OCI-LY7 (cell line): ENCODE measurements at regions not wholly inside any gene's neighbourhood (a gene's known extent, or its start where the extent isn't known, plus 50 kb on each side); places are given as distances from the start of the nearest gene placed in this dataset.

Experiments used
- BruUV-seq: library from RNA; stranded (reverse); fragments of 400-500 nt; replicated peaks from 2 replicates; lab custom pipeline; 2021; lab: Mats Ljungman, UMichigan
- CTCF ChIA-PET: fragments of 300-600 bp; sonication (Branson Sonifier 250); formaldehyde crosslinking; loops from one replicate; lab custom pipeline; 2022; ENCODE audit warnings: antibody characterized with exemption; ENCODE audit not compliant: unreplicated experiment; lab: Charles Lee
- POLR2A ChIA-PET: fragments of 300-600 bp; sonication (Branson Sonifier 250); formaldehyde crosslinking; loops from one replicate; lab custom pipeline; 2022; ENCODE audit warnings: antibody characterized with exemption; lab: Charles Lee
- DNase-seq: peaks from one replicate; pipeline ENCODE4 v3.0.0-alpha.2; 2015; ENCODE audit warnings: low spot score
- H2AFZ ChIP-seq: fragments of 200-600 bp; sonication (generic), shearing (Covaris generic); 2 replicates; pipeline ENCODE4 v1.6.1; 2014; ENCODE audit warnings: mild to moderate bottlenecking, antibody characterized with exemption, low read length, moderate library complexity
- H3K27ac ChIP-seq: fragments of 200-600 bp; sonication (generic); 2 replicates; pipeline ENCODE4 v1.5.1; 2014; ENCODE audit warnings: mixed run types, low read depth, mild to moderate bottlenecking, moderate library complexity, low read length, inconsistent platforms; ENCODE audit not compliant: poor library complexity, severe bottlenecking
- H3K36me3 ChIP-seq: fragments of 200-600 bp; sonication (generic); 2 replicates; pipeline ENCODE4 v1.6.1; 2014; ENCODE audit warnings: mild to moderate bottlenecking, antibody characterized with exemption, low read length, moderate library complexity, mixed read lengths; ENCODE audit not compliant: insufficient read depth
- H3K4me1 ChIP-seq: fragments of 200-600 bp; sonication (generic); 2 replicates; pipeline ENCODE4 v1.5.1; 2014; ENCODE audit warnings: mild to moderate bottlenecking, low read length; ENCODE audit not compliant: insufficient read depth, poor library complexity, severe bottlenecking
- H3K4me2 ChIP-seq: fragments of 200-600 bp; sonication (generic); 2 replicates; pipeline ENCODE4 v1.6.1; 2014; ENCODE audit warnings: mild to moderate bottlenecking, low read length
- H3K4me3 ChIP-seq: fragments of 200-600 bp; sonication (generic); 2 replicates; pipeline ENCODE4 v1.5.1; 2014; ENCODE audit warnings: mild to moderate bottlenecking, low read depth, low read length; ENCODE audit not compliant: poor library complexity, severe bottlenecking
- H3K79me2 ChIP-seq: fragments of 200-600 bp; sonication (generic); 2 replicates; pipeline ENCODE4 v1.6.1; 2016; ENCODE audit warnings: low read depth, mild to moderate bottlenecking, low read length, moderate library complexity, mixed read lengths; ENCODE audit not compliant: insufficient read depth
- H3K9me2 ChIP-seq: fragments of 200-600 bp; sonication (generic); 2 replicates; pipeline ENCODE4 v1.6.1; 2016; ENCODE audit warnings: mild to moderate bottlenecking, low read length, mixed read lengths; ENCODE audit not compliant: insufficient read depth
- H3K9me3 ChIP-seq: fragments of 200-600 bp; sonication (generic); 2 replicates; pipeline ENCODE4 v1.6.1; 2014; ENCODE audit warnings: mild to moderate bottlenecking, mixed run types, low read length, mixed read lengths
- H4K20me1 ChIP-seq: fragments of 200-600 bp; sonication (generic); 2 replicates; pipeline ENCODE4 v1.6.1; 2014; ENCODE audit warnings: mild to moderate bottlenecking, antibody characterized with exemption, low read length, moderate library complexity, mixed read lengths; ENCODE audit not compliant: insufficient read depth
- EZH2phosphoT487 ChIP-seq: fragments of 200-600 bp; sonication (generic); IDR thresholded peaks from 2 replicates; pipeline ENCODE4 v1.6.1; 2018; ENCODE audit warnings: low read depth, borderline replicate concordance, mild to moderate bottlenecking, mixed run types, antibody characterized with exemption, low read length, moderate library complexity, mixed read lengths
- intact Hi-C: fragments of 100-400 bp; cut with micrococcal nuclease; formaldehyde crosslinking; loops from one replicate; pipeline ENCODE4 v1.10.0; 2022; ENCODE audit not compliant: unreplicated experiment
- TF ChIP-seq, protein P1 (sequence below): fragments of 200-600 bp; sonication (generic); conservative IDR thresholded peaks from 2 replicates; pipeline ENCODE4 v1.5.1; 2014; ENCODE audit warnings: mild to moderate bottlenecking, antibody characterized with exemption, low read length, moderate library complexity, mixed read lengths

DNA sequence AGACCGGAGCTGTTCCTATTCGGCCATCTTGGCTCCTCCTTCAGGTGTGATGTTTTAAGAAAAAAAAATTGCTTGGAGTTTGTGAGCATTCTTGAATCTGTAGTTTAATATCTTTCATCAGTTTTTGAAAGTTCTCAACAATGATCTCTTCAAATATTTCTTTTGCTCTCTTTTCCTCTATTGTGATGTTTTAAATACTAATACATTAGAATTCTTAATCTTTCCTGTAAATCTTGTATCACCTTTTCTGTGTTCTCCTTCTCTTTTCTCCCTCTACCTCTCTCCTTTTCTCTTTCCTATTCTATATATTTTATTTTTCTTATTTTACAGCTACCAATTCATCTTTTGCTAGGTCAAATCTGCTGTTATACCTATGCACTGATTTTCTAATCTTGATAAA is 212.3 kb downstream of the RPS12 start:
- no peaks in the 10 kb centered on the region for H4K20me1 ChIP-seq
- no peaks in the 10 kb centered on the region for H3K79me2 ChIP-seq
- H3K9me2 ChIP-seq: no peaks in the 10 kb centered on the region
- no peak overlapping the region for H3K4me2 ChIP-seq
- POLR2A ChIA-PET: no interaction called here
- no peaks in the 10 kb centered on the region for H3K4me1 ChIP-seq
- intact Hi-C loops: no loop called here
- no peaks in the 10 kb centered on the region for H3K9me3 ChIP-seq
- CTCF ChIA-PET: no interaction called here
- H3K4me3 ChIP-seq: no peak overlapping the region
- no peak overlapping the region for H3K27ac ChIP-seq
- TF ChIP-seq EZH2phosphoT487: no peak
- TF ChIP-seq, protein P1, sequence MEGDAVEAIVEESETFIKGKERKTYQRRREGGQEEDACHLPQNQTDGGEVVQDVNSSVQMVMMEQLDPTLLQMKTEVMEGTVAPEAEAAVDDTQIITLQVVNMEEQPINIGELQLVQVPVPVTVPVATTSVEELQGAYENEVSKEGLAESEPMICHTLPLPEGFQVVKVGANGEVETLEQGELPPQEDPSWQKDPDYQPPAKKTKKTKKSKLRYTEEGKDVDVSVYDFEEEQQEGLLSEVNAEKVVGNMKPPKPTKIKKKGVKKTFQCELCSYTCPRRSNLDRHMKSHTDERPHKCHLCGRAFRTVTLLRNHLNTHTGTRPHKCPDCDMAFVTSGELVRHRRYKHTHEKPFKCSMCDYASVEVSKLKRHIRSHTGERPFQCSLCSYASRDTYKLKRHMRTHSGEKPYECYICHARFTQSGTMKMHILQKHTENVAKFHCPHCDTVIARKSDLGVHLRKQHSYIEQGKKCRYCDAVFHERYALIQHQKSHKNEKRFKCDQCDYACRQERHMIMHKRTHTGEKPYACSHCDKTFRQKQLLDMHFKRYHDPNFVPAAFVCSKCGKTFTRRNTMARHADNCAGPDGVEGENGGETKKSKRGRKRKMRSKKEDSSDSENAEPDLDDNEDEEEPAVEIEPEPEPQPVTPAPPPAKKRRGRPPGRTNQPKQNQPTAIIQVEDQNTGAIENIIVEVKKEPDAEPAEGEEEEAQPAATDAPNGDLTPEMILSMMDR: no peak
- no TSS peak for BruUV-seq
- no peak overlapping the region for H2AFZ ChIP-seq
- H3K36me3 ChIP-seq: no peaks in the 10 kb centered on the region
- no peak for DNase-seq

DNA sequence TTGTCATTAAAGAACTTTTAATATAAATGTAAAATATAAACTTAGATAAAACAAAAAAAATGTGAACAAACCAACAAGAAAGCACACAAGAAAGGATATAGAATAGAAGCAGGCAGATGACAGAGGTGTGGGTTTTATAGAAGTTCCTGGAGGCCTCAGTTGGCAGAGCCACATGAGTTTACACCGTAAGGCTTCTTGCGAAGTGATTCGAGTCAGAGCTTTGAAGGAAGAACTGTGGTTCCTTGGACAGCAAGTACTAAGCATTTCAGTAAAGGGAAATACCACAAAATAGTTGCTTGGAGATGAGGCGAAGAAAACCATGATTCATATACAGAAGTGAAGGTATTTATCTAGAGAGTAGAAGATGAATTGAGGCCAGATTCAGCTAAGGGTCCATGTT is 207.9 kb upstream of the EYA4 start:
- Histone ChIP-seq H3K9me2 (no peaks in the 10 kb centered on the region), H3K4me3 (no peak overlapping the region), H3K79me2 (no peaks in the 10 kb centered on the region), H2AFZ (no peak overlapping the region), H4K20me1 (no peaks in the 10 kb centered on the region), H3K4me2 (no peak overlapping the region), H3K4me1 (no peaks in the 10 kb centered on the region), H3K27ac (no peak overlapping the region), H3K9me3 (no peaks in the 10 kb centered on the region), H3K36me3 (no peaks in the 10 kb centered on the region)
- no peak for DNase-seq
- POLR2A ChIA-PET: no interaction called here
- CTCF ChIA-PET: no interaction called here
- no TSS peak for BruUV-seq
- TF ChIP-seq EZH2phosphoT487: no peak
- TF ChIP-seq, protein P1: no peak
- intact Hi-C loops: no loop called here

DNA sequence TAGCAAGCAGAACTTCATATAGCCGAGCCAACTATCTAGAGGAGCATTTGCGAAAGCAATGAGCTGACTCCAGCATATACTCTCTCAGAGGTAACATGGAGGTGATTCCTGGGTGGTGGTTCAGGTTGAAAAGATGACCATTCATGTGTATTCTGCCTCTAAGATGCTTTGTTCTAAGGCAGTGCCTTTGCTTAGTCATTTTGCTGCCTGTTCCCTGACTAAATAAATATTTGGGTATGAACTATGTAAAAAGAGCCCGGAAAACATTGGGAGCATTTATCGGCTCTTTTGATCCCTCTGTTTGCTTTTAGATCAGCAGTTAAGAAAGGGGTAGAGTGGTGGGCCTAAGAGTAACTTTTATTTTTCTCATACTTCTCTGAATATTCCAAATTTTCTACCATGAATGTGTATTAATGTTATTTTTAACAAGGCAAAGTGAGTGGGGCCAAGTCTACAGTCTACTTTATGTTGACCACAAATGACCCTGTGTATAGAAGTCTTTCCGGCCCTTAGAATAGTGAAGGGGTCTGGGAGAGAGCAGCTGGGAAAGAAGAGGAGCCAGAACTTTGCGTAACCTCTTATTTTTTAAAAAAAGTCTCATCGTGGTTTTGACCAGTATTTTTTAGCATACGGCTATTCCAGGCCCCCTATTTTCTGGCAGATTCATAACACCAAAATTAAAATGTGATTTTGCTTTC is 206.5 kb upstream of the EYA4 start:
- Histone ChIP-seq H3K79me2 (no peaks in the 10 kb centered on the region), H3K27ac (no peak overlapping the region), H3K4me2 (no peak overlapping the region), H3K9me3 (no peaks in the 10 kb centered on the region), H4K20me1 (no peaks in the 10 kb centered on the region), H3K36me3 (no peaks in the 10 kb centered on the region), H2AFZ (no peak overlapping the region), H3K4me1 (no peaks in the 10 kb centered on the region), H3K4me3 (no peak overlapping the region), H3K9me2 (no peaks in the 10 kb centered on the region)
- no peak for TF ChIP-seq EZH2phosphoT487
- ChIA-PET POLR2A (no interaction called here), CTCF (no interaction called here)
- no peak for DNase-seq
- BruUV-seq: no TSS peak
- intact Hi-C loops: no loop called here
